Tibial nerve (tissue), 3 donors: ENCODE measurements at regions not wholly inside any gene's neighbourhood (a gene's known extent, or its start where the extent isn't known, plus 50 kb on each side); places are given as distances from the start of the nearest gene placed in this dataset.

Experiments used
- POLR2A ChIP-seq, 2 donors: fragments of 450-650 bp; IDR thresholded peaks; one replicate each; pipeline ENCODE4 v1.6.1; 2017; ENCODE audit warnings: antibody characterized with exemption in 2 of 2, mild to moderate bottlenecking in 2 of 2, moderate library complexity in 2 of 2
- TF ChIP-seq, protein P1 (sequence below), 5 experiments: fragments of 200-600 bp in 3 of 5; fragments of 450-650 bp in 2 of 5; sonication (generic) in 3 of 5; IDR thresholded peaks; one replicate each; pipeline ENCODE4 v1.5.1; 2016 to 2019; ENCODE audit warnings: antibody characterized with exemption in 5 of 5, mild to moderate bottlenecking in 3 of 5, moderate library complexity in 2 of 5

DNA sequence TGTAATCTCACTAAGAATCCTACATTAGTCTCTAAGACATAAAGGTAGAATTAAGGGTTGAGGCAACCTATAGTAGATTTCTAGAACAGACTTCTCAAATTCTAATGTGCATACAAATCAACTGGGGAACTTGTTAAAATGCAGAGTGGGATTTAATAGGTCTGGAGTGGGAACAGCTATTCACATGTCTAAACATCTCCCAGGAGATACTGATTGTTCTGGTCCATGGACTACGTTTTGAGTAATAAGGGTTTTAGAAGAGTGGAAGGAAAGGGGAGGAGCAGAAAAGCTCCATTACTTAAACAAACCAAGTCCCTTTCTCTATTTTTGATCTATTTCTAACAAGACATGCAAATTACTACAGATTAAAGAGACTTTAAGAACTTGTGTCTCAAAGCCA lies 524.8 kb downstream of the TUSC7 start:
- TF ChIP-seq POLR2A (IDR thresholded peaks at IDR 0.05) = no peak
- TF ChIP-seq, protein P1, sequence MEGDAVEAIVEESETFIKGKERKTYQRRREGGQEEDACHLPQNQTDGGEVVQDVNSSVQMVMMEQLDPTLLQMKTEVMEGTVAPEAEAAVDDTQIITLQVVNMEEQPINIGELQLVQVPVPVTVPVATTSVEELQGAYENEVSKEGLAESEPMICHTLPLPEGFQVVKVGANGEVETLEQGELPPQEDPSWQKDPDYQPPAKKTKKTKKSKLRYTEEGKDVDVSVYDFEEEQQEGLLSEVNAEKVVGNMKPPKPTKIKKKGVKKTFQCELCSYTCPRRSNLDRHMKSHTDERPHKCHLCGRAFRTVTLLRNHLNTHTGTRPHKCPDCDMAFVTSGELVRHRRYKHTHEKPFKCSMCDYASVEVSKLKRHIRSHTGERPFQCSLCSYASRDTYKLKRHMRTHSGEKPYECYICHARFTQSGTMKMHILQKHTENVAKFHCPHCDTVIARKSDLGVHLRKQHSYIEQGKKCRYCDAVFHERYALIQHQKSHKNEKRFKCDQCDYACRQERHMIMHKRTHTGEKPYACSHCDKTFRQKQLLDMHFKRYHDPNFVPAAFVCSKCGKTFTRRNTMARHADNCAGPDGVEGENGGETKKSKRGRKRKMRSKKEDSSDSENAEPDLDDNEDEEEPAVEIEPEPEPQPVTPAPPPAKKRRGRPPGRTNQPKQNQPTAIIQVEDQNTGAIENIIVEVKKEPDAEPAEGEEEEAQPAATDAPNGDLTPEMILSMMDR (IDR thresholded peaks at IDR 0.05) = no peak
